ENCODE measurements at regions not wholly inside any gene's neighbourhood (a gene's known extent, or its start where the extent isn't known, plus 50 kb on each side); places are given as distances from the start of the nearest gene placed in this dataset.

DNA sequence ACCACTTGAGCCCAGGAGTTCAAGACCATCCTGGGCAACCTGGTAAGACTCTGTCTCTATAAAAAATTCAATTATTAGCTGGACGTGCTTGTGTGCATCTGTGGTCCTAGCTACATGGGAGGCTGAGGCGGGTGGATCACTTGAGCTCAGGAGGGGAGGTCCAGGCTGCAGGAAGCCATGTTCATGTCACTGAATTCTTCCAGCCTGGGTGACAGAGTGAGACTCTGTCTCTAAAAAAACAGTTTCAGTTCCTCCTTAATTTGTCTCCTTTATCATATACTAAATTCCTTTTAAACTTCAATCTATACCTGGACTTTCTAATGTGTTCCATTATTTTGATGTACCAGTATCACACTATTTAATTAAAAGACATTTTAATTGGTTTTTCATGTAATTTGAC is 422.2 kb upstream of the TLE4 start:
- no peak overlapping the region for H2AFZ ChIP-seq (ENCODE audit: low read length)
- H3K9me3 ChIP-seq (replicated peaks; ENCODE audit: insufficient read depth, low read length) = no peaks in the 10 kb centered on the region
- no peaks in the 10 kb centered on the region for H3K36me3 ChIP-seq (replicated peaks; ENCODE audit: insufficient read depth, low read length)
- no peak for DNase-seq
- no peak overlapping the region for H3K27ac ChIP-seq (ENCODE audit: low read length)
- no peaks in the 10 kb centered on the region for H3K27me3 ChIP-seq (replicated peaks; ENCODE audit: insufficient read depth, low read length)
- no peak overlapping the region for H3K9ac ChIP-seq (ENCODE audit: low read length)
- H3K4me3 ChIP-seq (ENCODE audit: low read length) = no peak overlapping the region
- TF ChIP-seq EZH2phosphoT487 (IDR thresholded peaks at IDR 0.05; ENCODE audit: low read length) (no peak), EZH2 (optimal IDR thresholded peaks at IDR 0.05; ENCODE audit: low read depth, low read length) (no peak)
- TF ChIP-seq, protein P1, sequence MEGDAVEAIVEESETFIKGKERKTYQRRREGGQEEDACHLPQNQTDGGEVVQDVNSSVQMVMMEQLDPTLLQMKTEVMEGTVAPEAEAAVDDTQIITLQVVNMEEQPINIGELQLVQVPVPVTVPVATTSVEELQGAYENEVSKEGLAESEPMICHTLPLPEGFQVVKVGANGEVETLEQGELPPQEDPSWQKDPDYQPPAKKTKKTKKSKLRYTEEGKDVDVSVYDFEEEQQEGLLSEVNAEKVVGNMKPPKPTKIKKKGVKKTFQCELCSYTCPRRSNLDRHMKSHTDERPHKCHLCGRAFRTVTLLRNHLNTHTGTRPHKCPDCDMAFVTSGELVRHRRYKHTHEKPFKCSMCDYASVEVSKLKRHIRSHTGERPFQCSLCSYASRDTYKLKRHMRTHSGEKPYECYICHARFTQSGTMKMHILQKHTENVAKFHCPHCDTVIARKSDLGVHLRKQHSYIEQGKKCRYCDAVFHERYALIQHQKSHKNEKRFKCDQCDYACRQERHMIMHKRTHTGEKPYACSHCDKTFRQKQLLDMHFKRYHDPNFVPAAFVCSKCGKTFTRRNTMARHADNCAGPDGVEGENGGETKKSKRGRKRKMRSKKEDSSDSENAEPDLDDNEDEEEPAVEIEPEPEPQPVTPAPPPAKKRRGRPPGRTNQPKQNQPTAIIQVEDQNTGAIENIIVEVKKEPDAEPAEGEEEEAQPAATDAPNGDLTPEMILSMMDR (IDR thresholded peaks at IDR 0.05; ENCODE audit: low read length) = no peak
- no peaks in the 10 kb centered on the region for H3K4me1 ChIP-seq (ENCODE audit: low read length)
- H3K9me2 ChIP-seq (replicated peaks; ENCODE audit: insufficient read depth, low read length) = no peaks in the 10 kb centered on the region
- no peaks in the 10 kb centered on the region for H3K79me2 ChIP-seq (ENCODE audit: low read length)
- no peak overlapping the region for H3K4me2 ChIP-seq (ENCODE audit: low read depth, low read length)
- H4K20me1 ChIP-seq (ENCODE audit: insufficient read depth, low read length) = no peaks in the 10 kb centered on the region
- no peaks in the 10 kb centered on the region for H3F3A ChIP-seq (ENCODE audit: insufficient read depth, low read length)

DNA sequence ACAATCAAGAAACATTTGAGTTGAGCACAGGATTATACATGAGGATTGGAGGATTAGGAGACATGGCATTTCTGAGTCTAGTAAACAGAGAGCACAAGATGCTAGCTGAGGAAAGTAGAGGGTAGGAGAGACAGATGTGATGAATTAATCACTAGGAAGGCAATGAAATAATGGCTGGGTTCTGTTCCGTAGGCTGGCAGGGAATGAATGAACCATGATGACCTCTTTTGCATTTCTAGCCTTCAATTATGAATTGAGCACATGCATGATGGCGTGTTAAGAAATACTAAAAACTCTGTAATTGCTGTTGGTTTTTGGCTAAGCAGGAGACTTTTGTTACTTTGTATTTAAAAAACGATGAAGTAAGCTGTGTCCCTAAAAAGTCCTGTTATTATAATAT is 420.0 kb upstream of the TLE4 start:
- H3K4me1 ChIP-seq (ENCODE audit: low read length) = no peaks in the 10 kb centered on the region
- no peaks in the 10 kb centered on the region for H3K36me3 ChIP-seq (replicated peaks; ENCODE audit: insufficient read depth, low read length)
- no peaks in the 10 kb centered on the region for H3K9me2 ChIP-seq (replicated peaks; ENCODE audit: insufficient read depth, low read length)
- no peak for DNase-seq
- H3K4me3 ChIP-seq (ENCODE audit: low read length) = no peak overlapping the region
- H3K79me2 ChIP-seq (ENCODE audit: low read length) = no peaks in the 10 kb centered on the region
- no peak overlapping the region for H3K4me2 ChIP-seq (ENCODE audit: low read depth, low read length)
- no peaks in the 10 kb centered on the region for H3K27me3 ChIP-seq (replicated peaks; ENCODE audit: insufficient read depth, low read length)
- no peaks in the 10 kb centered on the region for H3K9me3 ChIP-seq (replicated peaks; ENCODE audit: insufficient read depth, low read length)
- H3F3A ChIP-seq (ENCODE audit: insufficient read depth, low read length) = no peaks in the 10 kb centered on the region
- H2AFZ ChIP-seq (ENCODE audit: low read length) = no peak overlapping the region
- TF ChIP-seq EZH2 (optimal IDR thresholded peaks at IDR 0.05; ENCODE audit: low read depth, low read length) = no peak
- TF ChIP-seq, protein P1 (IDR thresholded peaks at IDR 0.05; ENCODE audit: low read length) = no peak
- TF ChIP-seq EZH2phosphoT487 (IDR thresholded peaks at IDR 0.05; ENCODE audit: low read length) = no peak
- H3K27ac ChIP-seq (ENCODE audit: low read length) = no peak overlapping the region
- H4K20me1 ChIP-seq (ENCODE audit: insufficient read depth, low read length) = no peaks in the 10 kb centered on the region
- no peak overlapping the region for H3K9ac ChIP-seq (ENCODE audit: low read length)

GRCh38 chr9:79152306-79152705 is 419.5 kb upstream of the TLE4 start:
- Histone ChIP-seq H3K79me2 (ENCODE audit: low read length) (no peaks in the 10 kb centered on the region), H3K9me2 (replicated peaks; ENCODE audit: insufficient read depth, low read length) (no peaks in the 10 kb centered on the region), H3F3A (ENCODE audit: insufficient read depth, low read length) (no peaks in the 10 kb centered on the region)

More at GRCh38 chr9:79152306-79152705, 419.5 kb upstream of the TLE4 start:
- no peak for DNase-seq
- H3K27ac ChIP-seq (ENCODE audit: low read length) = no peak overlapping the region
- no peak overlapping the region for H3K4me2 ChIP-seq (ENCODE audit: low read depth, low read length)
- no peak overlapping the region for H3K4me3 ChIP-seq (ENCODE audit: low read length)
- no peaks in the 10 kb centered on the region for H4K20me1 ChIP-seq (ENCODE audit: insufficient read depth, low read length)
- H3K27me3 ChIP-seq (replicated peaks; ENCODE audit: insufficient read depth, low read length) = no peaks in the 10 kb centered on the region
- TF ChIP-seq EZH2 (optimal IDR thresholded peaks at IDR 0.05; ENCODE audit: low read depth, low read length) (no peak), EZH2phosphoT487 (IDR thresholded peaks at IDR 0.05; ENCODE audit: low read length) (no peak)
- TF ChIP-seq, protein P1 (IDR thresholded peaks at IDR 0.05; ENCODE audit: low read length) = no peak
- no peaks in the 10 kb centered on the region for H3K36me3 ChIP-seq (replicated peaks; ENCODE audit: insufficient read depth, low read length)
- H2AFZ ChIP-seq (ENCODE audit: low read length) = no peak overlapping the region
- H3K9me3 ChIP-seq (replicated peaks; ENCODE audit: insufficient read depth, low read length) = no peaks in the 10 kb centered on the region
- no peaks in the 10 kb centered on the region for H3K4me1 ChIP-seq (ENCODE audit: low read length)
- no peak overlapping the region for H3K9ac ChIP-seq (ENCODE audit: low read length)
